Mucosa of descending colon (tissue), 3 donors: ENCODE measurements at regions not wholly inside any gene's neighbourhood (a gene's known extent, or its start where the extent isn't known, plus 50 kb on each side); places are given as distances from the start of the nearest gene placed in this dataset.

ENCODE experiments used
- ATAC-seq: fragments of 200-7000 bp; cut with Tn5 transposase; one replicate; pipeline ENCODE4 v1.9.1; 2020; ENCODE audit warnings: mild to moderate bottlenecking, moderate library complexity
- DNase-seq, 3 donors: peaks; one replicate each; pipeline ENCODE4 v3.0.0-alpha.2; 2020
- H3K36me3 ChIP-seq: fragments of 200-600 bp; one replicate; pipeline ENCODE4 v1.8.0; 2021; ENCODE audit warnings: low read depth, mild to moderate bottlenecking
- H3K4me1 ChIP-seq: fragments of 200-600 bp; one replicate; pipeline ENCODE4 v1.8.0; 2021; ENCODE audit warnings: low read depth, mild to moderate bottlenecking
- H3K4me3 ChIP-seq: fragments of 200-600 bp; one replicate; pipeline ENCODE4 v1.8.0; 2021; ENCODE audit warnings: mild to moderate bottlenecking
- H3K9me3 ChIP-seq: fragments of 200-600 bp; one replicate; pipeline ENCODE4 v1.8.0; 2021; ENCODE audit warnings: mild to moderate bottlenecking
- intact Hi-C, 2 donors: fragments of 100-400 bp; cut with DNase I in 1 of 2; cut with micrococcal nuclease in 1 of 2; formaldehyde crosslinking; loops; one replicate each; pipeline versions ENCODE4 v1.11.0 to v1.11.1; 2022; cut with DNase I, micrococcal nuclease
- TF ChIP-seq, protein P1 (sequence below): fragments of 200-600 bp; IDR thresholded peaks from one replicate; pipeline ENCODE4 v1.8.0; 2022; ENCODE audit warnings: antibody characterized with exemption, mild to moderate bottlenecking
- donor health status: DM: no; HTN: no; CAD: no; lungs with moderate emphysema.
- donor health status: DM: no; HTN: no; CAD: no.
- donor health status: DM: no; HTN: yes; CAD: no.

- Histone ChIP-seq H3K4me1 (no peaks in the 10 kb centered on the region), H3K36me3 (no peaks in the 10 kb centered on the region), H3K9me3 (peaks cover 31% of the 10 kb centered on the region), H3K4me3 (no peak overlapping the region)
- TF ChIP-seq, protein P1, sequence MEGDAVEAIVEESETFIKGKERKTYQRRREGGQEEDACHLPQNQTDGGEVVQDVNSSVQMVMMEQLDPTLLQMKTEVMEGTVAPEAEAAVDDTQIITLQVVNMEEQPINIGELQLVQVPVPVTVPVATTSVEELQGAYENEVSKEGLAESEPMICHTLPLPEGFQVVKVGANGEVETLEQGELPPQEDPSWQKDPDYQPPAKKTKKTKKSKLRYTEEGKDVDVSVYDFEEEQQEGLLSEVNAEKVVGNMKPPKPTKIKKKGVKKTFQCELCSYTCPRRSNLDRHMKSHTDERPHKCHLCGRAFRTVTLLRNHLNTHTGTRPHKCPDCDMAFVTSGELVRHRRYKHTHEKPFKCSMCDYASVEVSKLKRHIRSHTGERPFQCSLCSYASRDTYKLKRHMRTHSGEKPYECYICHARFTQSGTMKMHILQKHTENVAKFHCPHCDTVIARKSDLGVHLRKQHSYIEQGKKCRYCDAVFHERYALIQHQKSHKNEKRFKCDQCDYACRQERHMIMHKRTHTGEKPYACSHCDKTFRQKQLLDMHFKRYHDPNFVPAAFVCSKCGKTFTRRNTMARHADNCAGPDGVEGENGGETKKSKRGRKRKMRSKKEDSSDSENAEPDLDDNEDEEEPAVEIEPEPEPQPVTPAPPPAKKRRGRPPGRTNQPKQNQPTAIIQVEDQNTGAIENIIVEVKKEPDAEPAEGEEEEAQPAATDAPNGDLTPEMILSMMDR = no peak
- ATAC-seq = no peak
- DNase-seq = no peak
- intact Hi-C loops = no loop called here
These were observed 1159.5 kb upstream of the AUTS2 start for GRCh38 chr7:68438811-68439210.

DNA sequence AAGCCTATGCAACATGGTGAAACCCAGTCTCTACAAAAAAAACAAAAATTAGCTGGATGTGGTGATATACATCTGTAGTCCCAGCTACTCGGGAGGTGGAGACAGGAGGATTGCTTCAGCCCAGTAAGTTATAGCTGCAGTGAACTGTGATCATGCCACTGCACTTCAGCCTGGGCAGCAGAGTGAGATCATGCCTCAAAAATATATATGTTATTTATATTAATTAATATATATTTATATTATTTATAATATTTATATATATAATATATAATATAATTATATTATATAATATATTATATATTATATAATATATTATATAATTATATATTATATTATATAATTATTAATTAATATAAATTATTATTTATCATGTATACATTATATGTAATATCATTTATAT, 1158.4 kb upstream of the AUTS2 start:
- no peak for ATAC-seq
- H3K4me3 ChIP-seq = no peak overlapping the region
- intact Hi-C loops = no loop called here
- peaks cover 28% of the 10 kb centered on the region for H3K9me3 ChIP-seq
- TF ChIP-seq, protein P1 = no peak
- H3K36me3 ChIP-seq = no peaks in the 10 kb centered on the region
- H3K4me1 ChIP-seq = no peaks in the 10 kb centered on the region
- DNase-seq = no peak

DNA sequence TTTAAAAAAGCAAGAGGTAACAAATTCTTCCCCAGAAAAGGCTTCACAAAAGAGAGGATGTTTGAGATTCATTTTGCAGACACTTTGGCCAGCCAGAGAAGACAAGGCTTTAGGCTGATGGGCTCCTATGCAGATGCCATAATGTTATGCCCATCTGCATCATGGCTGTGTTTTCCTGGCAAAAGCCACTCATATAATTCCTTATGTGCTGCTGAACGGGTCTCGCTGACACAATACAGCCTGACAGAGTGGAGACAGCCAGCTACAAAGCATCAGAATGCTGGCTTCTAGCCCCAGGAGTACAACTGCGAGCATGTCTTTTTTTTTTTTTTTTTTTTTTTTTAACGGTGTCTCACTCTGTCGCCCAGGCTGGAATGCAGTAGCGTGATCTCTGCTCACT, 1157.4 kb upstream of the AUTS2 start:
- no peak for DNase-seq
- intact Hi-C loops = no loop called here
- H3K36me3 ChIP-seq = no peaks in the 10 kb centered on the region

DNA sequence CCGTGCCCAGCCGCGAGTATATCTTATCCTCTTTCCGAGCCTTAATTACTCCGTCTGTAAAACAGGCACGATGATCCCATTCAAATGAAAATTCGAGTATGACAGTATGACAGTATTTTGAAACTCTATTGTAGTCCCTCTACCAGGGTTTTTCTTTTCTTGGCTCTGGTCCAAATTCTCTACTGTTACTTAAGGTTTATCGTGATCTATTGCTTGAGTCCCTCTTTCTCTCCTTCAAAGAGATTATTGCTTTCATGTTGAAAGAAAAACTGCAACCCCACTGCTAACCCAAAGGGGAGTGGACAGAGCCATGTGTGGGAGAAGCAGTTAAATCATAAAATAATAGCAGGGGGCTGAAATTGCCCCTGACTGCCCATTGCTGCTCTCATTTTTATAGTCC, 1156.6 kb upstream of the AUTS2 start:
- Histone ChIP-seq H3K9me3 (peaks cover 28% of the 10 kb centered on the region), H3K4me1 (no peaks in the 10 kb centered on the region), H3K4me3 (no peak overlapping the region), H3K36me3 (no peaks in the 10 kb centered on the region)
- intact Hi-C loops = no loop called here
- TF ChIP-seq, protein P1 = no peak
- DNase-seq (no peak), ATAC-seq (no peak)

More for the DNA sequence above, 1157.4 kb upstream of the AUTS2 start:
- no peaks in the 10 kb centered on the region for H3K4me1 ChIP-seq
- TF ChIP-seq, protein P1 = no peak
- no peak overlapping the region for H3K4me3 ChIP-seq
- H3K9me3 ChIP-seq = peaks cover 24% of the 10 kb centered on the region
- no peak for ATAC-seq

DNA sequence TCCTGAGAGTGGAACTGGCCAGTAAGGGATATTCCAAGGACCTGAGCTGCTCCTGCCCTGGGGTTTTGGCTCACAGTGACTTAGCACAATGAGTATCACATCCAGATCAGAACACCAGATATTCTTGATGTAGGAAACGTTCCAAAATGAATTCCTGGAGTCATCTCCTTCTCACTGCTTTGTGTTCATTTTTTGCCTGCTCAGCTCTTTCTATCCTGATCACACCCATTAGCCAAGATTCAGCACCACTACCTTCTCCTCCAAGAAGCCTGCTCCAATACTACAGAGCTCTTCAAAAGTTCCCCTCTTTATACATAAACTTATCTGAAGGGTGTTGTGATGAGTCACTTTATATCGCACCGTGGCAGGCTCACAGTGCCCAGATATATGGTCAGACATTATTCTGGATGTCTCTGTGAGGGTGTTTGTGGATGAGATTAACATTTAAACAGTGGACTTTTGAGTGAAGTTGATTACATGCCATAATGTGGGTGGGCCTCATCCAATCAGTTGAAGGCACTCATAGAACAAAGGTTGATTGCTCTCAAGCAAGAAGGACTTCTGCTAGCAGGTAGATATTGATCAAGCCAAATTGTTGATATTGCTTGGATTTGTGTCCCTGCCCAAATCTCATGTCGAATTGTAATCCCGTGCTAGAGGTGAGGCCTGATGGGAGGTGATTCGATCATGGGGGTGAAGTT, 1155.2 kb upstream of the AUTS2 start:
- intact Hi-C loops = no loop called here
- H3K9me3 ChIP-seq = peaks cover 25% of the 10 kb centered on the region
- ATAC-seq = no peak

More for the DNA sequence above, 1155.2 kb upstream of the AUTS2 start:
- Histone ChIP-seq H3K36me3 (no peaks in the 10 kb centered on the region), H3K4me1 (no peaks in the 10 kb centered on the region), H3K4me3 (no peak overlapping the region)
- TF ChIP-seq, protein P1 = no peak
- DNase-seq = no peak
